Psoas muscle (tissue), 7 donors: ENCODE measurements at regions not wholly inside any gene's neighbourhood (a gene's known extent, or its start where the extent isn't known, plus 50 kb on each side); places are given as distances from the start of the nearest gene placed in this dataset.
"Not testable (repeated sequence)": the region's sequence is repeated elsewhere in the genome, so short reads cannot be mapped to it uniquely, and the experiment has no call there.

Experiments used
- ATAC-seq, 4 donors: fragments of 200-7000 bp; cut with Tn5 transposase; one replicate each; pipeline ENCODE4 v1.9.1; 2020; ENCODE audit warnings: moderate library complexity in 3 of 4, mild to moderate bottlenecking in 2 of 4
- DNase-seq, 2 donors: peaks; one replicate each; pipeline ENCODE4 v3.0.0-alpha.2; 2020
- H3K27ac ChIP-seq: fragments of 200-600 bp; one replicate; pipeline ENCODE4 v1.8.0; 2022
- H3K27me3 ChIP-seq, 3 donors: fragments of 200-600 bp in 1 of 3; one replicate each; pipeline versions ENCODE4 v1.6.1 to v1.8.0; 2013 to 2022; ENCODE audit warnings: low read length in 2 of 3, mild to moderate bottlenecking in 2 of 3, moderate library complexity in 1 of 3; ENCODE audit not compliant: insufficient read depth in 3 of 3
- H3K36me3 ChIP-seq, 2 donors: fragments of 200-600 bp in 1 of 2; one replicate each; pipeline versions ENCODE4 v1.6.1 to v1.8.0; 2013 to 2022; ENCODE audit warnings: low read depth in 1 of 2, mild to moderate bottlenecking in 1 of 2, moderate library complexity in 1 of 2; ENCODE audit not compliant: insufficient read depth in 1 of 2
- H3K4me1 ChIP-seq: fragments of 200-600 bp; one replicate; pipeline ENCODE4 v1.8.0; 2022
- H3K4me3 ChIP-seq: fragments of 200-600 bp; one replicate; pipeline ENCODE4 v1.8.0; 2022; ENCODE audit warnings: mild to moderate bottlenecking
- H3K9me3 ChIP-seq: fragments of 200-600 bp; one replicate; pipeline ENCODE4 v1.8.0; 2022
- WGBS, 3 donors: extraction: QIAGEN DNeasy Blood & Tissue Kit; methylation state at CpG; one replicate each; pipeline versions ENCODE4 v1.1.6 to v1.1.7; 2013; 5-methylcytosine and 5-hydroxymethylcytosine counted together
- intact Hi-C, 2 donors: fragments of 100-400 bp; cut with DNase I; formaldehyde crosslinking; loops; one replicate each; pipeline versions ENCODE4 v1.11.0 to v1.14.2; 2022
- TF ChIP-seq, protein P1 (sequence below): fragments of 200-600 bp; IDR thresholded peaks from one replicate; pipeline ENCODE4 v1.8.0; 2022; ENCODE audit warnings: antibody characterized with exemption
- donor health status: healthy with polysubstance abuse.
- donor health status: DM: no; HTN: no; CAD: no; lungs with moderate emphysema.
- donor health status: Bipolar disorder and iron deficiency.
- donor health status: healthy.
- donor health status: DM: yes; HTN: yes; CAD: no.
- donor health status: DM: no; HTN: no; CAD: no.
- donor health status: DM: yes; HTN: yes; CAD: no.

- intact Hi-C loops = no loop called here
- TF ChIP-seq, protein P1, sequence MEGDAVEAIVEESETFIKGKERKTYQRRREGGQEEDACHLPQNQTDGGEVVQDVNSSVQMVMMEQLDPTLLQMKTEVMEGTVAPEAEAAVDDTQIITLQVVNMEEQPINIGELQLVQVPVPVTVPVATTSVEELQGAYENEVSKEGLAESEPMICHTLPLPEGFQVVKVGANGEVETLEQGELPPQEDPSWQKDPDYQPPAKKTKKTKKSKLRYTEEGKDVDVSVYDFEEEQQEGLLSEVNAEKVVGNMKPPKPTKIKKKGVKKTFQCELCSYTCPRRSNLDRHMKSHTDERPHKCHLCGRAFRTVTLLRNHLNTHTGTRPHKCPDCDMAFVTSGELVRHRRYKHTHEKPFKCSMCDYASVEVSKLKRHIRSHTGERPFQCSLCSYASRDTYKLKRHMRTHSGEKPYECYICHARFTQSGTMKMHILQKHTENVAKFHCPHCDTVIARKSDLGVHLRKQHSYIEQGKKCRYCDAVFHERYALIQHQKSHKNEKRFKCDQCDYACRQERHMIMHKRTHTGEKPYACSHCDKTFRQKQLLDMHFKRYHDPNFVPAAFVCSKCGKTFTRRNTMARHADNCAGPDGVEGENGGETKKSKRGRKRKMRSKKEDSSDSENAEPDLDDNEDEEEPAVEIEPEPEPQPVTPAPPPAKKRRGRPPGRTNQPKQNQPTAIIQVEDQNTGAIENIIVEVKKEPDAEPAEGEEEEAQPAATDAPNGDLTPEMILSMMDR = no peak
- no peak for ATAC-seq
- Histone ChIP-seq H3K9me3 (no peaks in the 10 kb centered on the region), H3K4me3 (no peak overlapping the region), H3K27me3 (peaks cover 0 to 6% (median 3%) of the 10 kb centered on the region in 3 donors), H3K36me3 (no peaks in the 10 kb centered on the region), H3K4me1 (no peaks in the 10 kb centered on the region), H3K27ac (no peak overlapping the region)
- DNase-seq = no peak
- 87 to 93% (median 90%) methylated on average over 10 of the region's 10 CpGs for whole genome bisulfite sequencing, 3 donors
Observed at GRCh38 chr16:17557480-17557879, 86.7 kb upstream of the XYLT1 start.

GRCh38 chr16:17556276-17557052 lies 85.7 kb upstream of the XYLT1 start:
- 21 to 29% (median 27%) methylated on average over 7 of the region's 7 CpGs for WGBS, 3 donors
- Histone ChIP-seq H3K27me3 (peaks cover 0 to 3% (median 0%) of the 10 kb centered on the region in 3 donors), H3K36me3 (no peaks in the 10 kb centered on the region), H3K4me1 (no peaks in the 10 kb centered on the region), H3K4me3 (no peak overlapping the region), H3K9me3 (no peaks in the 10 kb centered on the region), H3K27ac (no peak overlapping the region)
- TF ChIP-seq, protein P1 = peak; percentile 38
- intact Hi-C loops = no loop called here
- DNase-seq (no peak), ATAC-seq (no peak)

DNA sequence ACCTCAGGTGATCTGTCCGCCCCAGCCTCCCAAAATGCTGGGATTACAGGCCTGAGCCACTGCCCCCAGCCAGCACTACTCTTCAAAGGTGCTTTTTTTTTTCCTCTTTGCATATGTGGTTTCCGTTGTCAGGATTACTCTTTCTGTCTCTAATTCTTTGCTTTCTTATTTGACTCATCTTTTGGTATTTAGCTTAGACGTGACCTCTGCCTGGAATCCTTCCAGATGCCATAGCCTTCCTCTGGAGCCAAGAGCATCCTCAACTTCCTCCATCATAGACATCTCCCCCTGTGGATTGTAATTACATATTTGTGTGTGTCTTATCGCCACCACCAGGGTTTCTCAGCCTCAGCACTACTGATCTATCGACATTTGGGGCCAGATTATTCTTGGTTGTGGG lies 84.4 kb upstream of the XYLT1 start:
- Histone ChIP-seq H3K27me3 (no peaks in the 10 kb centered on the region), H3K4me1 (no peaks in the 10 kb centered on the region), H3K27ac (no peak overlapping the region), H3K36me3 (no peaks in the 10 kb centered on the region), H3K4me3 (no peak overlapping the region), H3K9me3 (no peaks in the 10 kb centered on the region)
- ATAC-seq (no peak), DNase-seq (no peak)
- WGBS, 3 donors = 58 to 62% (median 58%) methylated on average over 5 of the region's 5 CpGs
- TF ChIP-seq, protein P1 = no peak
- intact Hi-C loops = no loop called here

DNA sequence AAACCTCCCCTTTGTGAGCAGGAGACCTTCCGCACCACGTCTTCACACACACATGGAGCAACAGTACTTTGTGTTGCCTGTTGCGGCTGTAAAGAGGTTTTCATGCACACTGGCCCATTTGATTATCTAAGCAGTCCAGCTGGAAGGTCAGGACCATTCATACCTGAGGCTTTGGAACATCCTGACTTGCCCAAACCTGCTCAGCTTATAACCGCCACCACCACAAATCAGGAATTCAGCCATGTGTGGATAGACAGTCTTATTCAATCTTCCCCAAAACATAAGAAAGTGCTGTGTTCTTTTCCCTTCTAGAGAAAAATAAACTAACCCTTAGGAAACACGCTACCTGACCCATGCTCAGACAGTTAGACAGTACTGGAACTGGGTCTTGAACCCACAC lies 81.6 kb upstream of the XYLT1 start:
- H3K27me3 ChIP-seq = peaks cover 0 to 5% (median 0%) of the 10 kb centered on the region in 3 donors
- TF ChIP-seq, protein P1 = no peak
- DNase-seq (no peak), ATAC-seq (no peak)
- 83 to 94% (median 89%) methylated on average over 5 of the region's 5 CpGs for WGBS, 3 donors
- H3K4me3 ChIP-seq = no peak overlapping the region
- H3K36me3 ChIP-seq = no peaks in the 10 kb centered on the region
- H3K27ac ChIP-seq = no peak overlapping the region
- H3K4me1 ChIP-seq = no peaks in the 10 kb centered on the region
- H3K9me3 ChIP-seq = no peaks in the 10 kb centered on the region
- intact Hi-C loops = no loop called here

- H3K4me1 ChIP-seq, H3K4me3 ChIP-seq, H3K27ac ChIP-seq, ATAC-seq, H3K27me3 ChIP-seq, H3K36me3 ChIP-seq, H3K9me3 ChIP-seq, intact Hi-C loops, DNase-seq: not testable (repeated sequence)
- WGBS, 3 donors = 80 to 90% (median 89%) methylated on average over 6 of the region's 6 CpGs
Observed at GRCh38 chr16:17551682-17552081, 80.9 kb upstream of the XYLT1 start.
